ENCODE measurements at regions not wholly inside any gene's neighbourhood (a gene's known extent, or its start where the extent isn't known, plus 50 kb on each side); places are given as distances from the start of the nearest gene placed in this dataset.

DNA sequence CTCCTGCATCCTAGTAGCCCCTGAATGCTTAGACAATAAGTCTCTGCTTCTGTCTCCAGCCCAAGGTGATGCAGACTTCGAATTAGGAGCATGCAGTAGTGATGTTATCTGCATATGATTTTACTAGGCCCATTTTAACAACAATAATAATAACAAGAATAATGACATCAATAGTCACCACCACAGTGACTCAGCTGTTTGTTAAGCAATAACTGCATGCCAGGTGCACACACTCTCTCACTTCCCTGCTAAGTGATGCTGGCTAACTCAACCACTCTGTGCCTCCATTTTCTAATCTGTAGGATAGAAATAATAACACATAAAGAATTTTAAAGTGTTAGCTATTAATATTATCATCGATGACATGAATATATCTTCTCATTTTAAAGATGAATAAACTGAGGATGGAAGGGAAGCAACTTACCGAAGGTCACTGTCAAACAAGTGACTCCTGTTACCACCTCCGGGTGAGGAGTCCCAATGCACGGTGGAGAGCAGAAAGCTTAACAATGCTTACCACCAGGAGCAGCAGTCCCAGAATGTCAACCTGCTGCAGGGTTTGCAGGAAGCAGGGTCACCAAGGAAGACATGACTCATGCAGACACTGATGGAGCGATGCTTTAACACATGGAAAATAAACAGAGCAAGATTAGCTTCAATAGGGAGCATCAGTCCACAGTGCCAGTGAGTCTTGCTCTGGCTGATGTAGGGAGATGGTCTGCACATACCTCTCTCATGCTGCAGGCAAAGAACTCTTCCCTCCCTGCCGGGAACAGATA lies 290.2 kb downstream of the SPATA17 start:
- Histone ChIP-seq H3K79me2 (ENCODE audit: control insufficient read depth, insufficient read depth, low read length) (no peaks in the 10 kb centered on the region), H3K36me3 (ENCODE audit: control insufficient read depth, insufficient read depth, low read length) (no peaks in the 10 kb centered on the region), H3K27me3 (ENCODE audit: control insufficient read depth in 2 of 2, insufficient read depth in 2 of 2, low read length in 2 of 2) (no peaks in the 10 kb centered on the region), H3K9ac (ENCODE audit: insufficient read depth in 1 of 2, low read depth in 2 of 2, low read length in 2 of 2) (no peak overlapping the region), H3K27ac (ENCODE audit: extremely low read depth, low read depth, low read length) (no peak overlapping the region), H3K9me1 (ENCODE audit: control insufficient read depth, insufficient read depth, low read length) (no peaks in the 10 kb centered on the region), H4K20me1 (replicated peaks; ENCODE audit: control insufficient read depth, insufficient read depth, low read length) (no peaks in the 10 kb centered on the region), H3K4me1 (replicated peaks in 1 of 2; ENCODE audit: control insufficient read depth in 2 of 2, insufficient read depth in 2 of 2, low read length in 2 of 2) (no peaks in the 10 kb centered on the region), H3K4me3 (no peak overlapping the region), H2AFZ (ENCODE audit: low read depth, low read length) (no peak overlapping the region), H3K9me3 (replicated peaks; ENCODE audit: control insufficient read depth, insufficient read depth, low read depth, low read length) (no peaks in the 10 kb centered on the region), H3K4me2 (ENCODE audit: insufficient read depth, low read length) (no peak overlapping the region)
- FAIRE-seq (no peak), ATAC-seq (no peak), DNase-seq (ENCODE audit: extremely low read depth in 1 of 4, low spot score in 3 of 4) (no peak)
- CTCF ChIA-PET (ENCODE audit: low intra/inter-chr PET ratio): no interaction called here
- in situ Hi-C loops (cut with MboI): no loop called here
- WGBS (ENCODE audit: insufficient coverage, low coverage, missing lambda C conversion rate): under 1% methylated on average over 7 of the region's 7 CpGs
- POLR2A ChIA-PET: no interaction called here
- intact Hi-C loops (cut with micrococcal nuclease): no loop called here
- no TSS peak for BruUV-seq (replicated peaks)
- TF ChIP-seq HIVEP1 (CRISPR knock-in tag; IDR thresholded peaks at IDR 0.05): no peak
- TF ChIP-seq CHAMP1 (IDR thresholded peaks at IDR 0.05): no peak
- no peak for TF ChIP-seq KLF13 (tag; IDR thresholded peaks at IDR 0.05; ENCODE audit: borderline replicate concordance, low read depth)
- no peak for TF ChIP-seq HLTF (IDR thresholded peaks at IDR 0.05)
- TF ChIP-seq ZNF121 (CRISPR knock-in tag; conservative IDR thresholded peaks at IDR 0.05): no peak
- no peak for TF ChIP-seq ZNF239 (CRISPR knock-in tag; IDR thresholded peaks at IDR 0.05)
- TF ChIP-seq, protein P1, sequence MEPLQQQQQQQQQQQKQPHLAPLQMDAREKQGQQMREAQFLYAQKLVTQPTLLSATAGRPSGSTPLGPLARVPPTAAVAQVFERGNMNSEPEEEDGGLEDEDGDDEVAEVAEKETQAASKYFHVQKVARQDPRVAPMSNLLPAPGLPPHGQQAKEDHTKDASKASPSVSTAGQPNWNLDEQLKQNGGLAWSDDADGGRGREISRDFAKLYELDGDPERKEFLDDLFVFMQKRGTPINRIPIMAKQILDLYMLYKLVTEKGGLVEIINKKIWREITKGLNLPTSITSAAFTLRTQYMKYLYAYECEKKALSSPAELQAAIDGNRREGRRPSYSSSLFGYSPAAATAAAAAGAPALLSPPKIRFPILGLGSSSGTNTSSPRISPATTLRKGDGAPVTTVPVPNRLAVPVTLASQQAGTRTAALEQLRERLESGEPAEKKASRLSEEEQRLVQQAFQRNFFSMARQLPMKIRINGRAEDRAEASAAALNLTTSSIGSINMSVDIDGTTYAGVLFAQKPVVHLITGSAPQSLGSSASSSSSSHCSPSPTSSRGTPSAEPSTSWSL (CRISPR knock-in tag; IDR thresholded peaks at IDR 0.05; ENCODE audit: borderline replicate concordance): no peak
- no peak for TF ChIP-seq SUPT5H (IDR thresholded peaks at IDR 0.05)
- no peak for TF ChIP-seq ZNF764 (CRISPR knock-in tag; IDR thresholded peaks at IDR 0.05; ENCODE audit: low read depth)
- TF ChIP-seq PHF20 (IDR thresholded peaks at IDR 0.05; ENCODE audit: partially characterized antibody): no peak

Measured in K562 (cell line).